ENCODE measurements at regions not wholly inside any gene's neighbourhood (a gene's known extent, or its start where the extent isn't known, plus 50 kb on each side); places are given as distances from the start of the nearest gene placed in this dataset.

DNA sequence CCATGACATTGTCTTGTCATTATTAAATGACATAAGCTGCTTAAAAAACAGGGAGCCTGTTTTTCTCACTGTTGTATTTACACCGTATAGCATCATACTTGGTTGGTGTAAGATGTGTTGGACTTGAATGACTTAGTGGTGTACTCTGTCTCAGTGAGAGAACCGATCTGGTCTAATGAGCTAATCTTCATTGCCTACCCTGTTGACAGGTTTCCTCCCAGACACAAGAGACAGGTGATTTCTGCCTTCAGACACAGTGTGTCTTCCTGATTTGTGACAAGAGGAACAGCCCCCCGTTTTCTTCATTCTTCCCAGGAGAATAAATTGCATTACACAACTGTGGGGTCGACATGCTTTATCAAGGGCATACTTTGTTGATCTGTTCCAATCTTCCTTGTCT lies 137.2 kb upstream of the ID4 start:
- TF ChIP-seq ZNF274 (IDR thresholded peaks at IDR 0.05; ENCODE audit: low read depth, low read length) (no peak), YY1 (IDR thresholded peaks at IDR 0.05; ENCODE audit: insufficient read depth, insufficient read length) (no peak)

Data from NT2/D1 (cell line).